Ectodermal cell (in vitro differentiated cells): ENCODE measurements at regions not wholly inside any gene's neighbourhood (a gene's known extent, or its start where the extent isn't known, plus 50 kb on each side); places are given as distances from the start of the nearest gene placed in this dataset.

Experiments used
- H3K27ac ChIP-seq: 2 replicates; pipeline ENCODE4 v1.7.0; 2013; ENCODE audit warnings: mild to moderate bottlenecking, low read depth, low read length; ENCODE audit not compliant: insufficient read depth, poor library complexity, severe bottlenecking
- H3K27me3 ChIP-seq: 2 replicates; pipeline ENCODE4 v1.7.0; 2013; ENCODE audit warnings: mild to moderate bottlenecking, low read length; ENCODE audit not compliant: insufficient read depth, control insufficient read depth, poor library complexity, severe bottlenecking
- H3K36me3 ChIP-seq: one replicate; pipeline ENCODE4 v1.7.0; 2013; ENCODE audit warnings: low read length; ENCODE audit not compliant: control insufficient read depth, insufficient read depth
- H3K4me1 ChIP-seq: one replicate; pipeline ENCODE4 v1.7.0; 2013; ENCODE audit warnings: low read length; ENCODE audit not compliant: control insufficient read depth, insufficient read depth
- H3K4me3 ChIP-seq: 2 replicates; pipeline ENCODE4 v1.7.0; 2013; ENCODE audit warnings: low read depth, low read length, control low read depth; ENCODE audit not compliant: insufficient read depth
- H3K9me3 ChIP-seq: 2 replicates; pipeline ENCODE4 v1.7.0; 2013; ENCODE audit warnings: mild to moderate bottlenecking, low read length, moderate library complexity; ENCODE audit not compliant: control insufficient read depth
- WGBS, 2 experiments: methylation state at CpG; one replicate each; pipeline ENCODE4 v1.1.7; 2013; ENCODE audit warnings: missing lambda C conversion rate in 2 of 2; 5-methylcytosine and 5-hydroxymethylcytosine counted together

- no peaks in the 10 kb centered on the region for H3K27me3 ChIP-seq
- H3K4me3 ChIP-seq: no peak overlapping the region
- 94 to 96% methylated on average over 6 of the region's 6 CpGs for WGBS, 2 experiments
- peaks cover 3% of the 10 kb centered on the region for H3K4me1 ChIP-seq
- H3K27ac ChIP-seq: no peak overlapping the region
- no peaks in the 10 kb centered on the region for H3K9me3 ChIP-seq
- no peaks in the 10 kb centered on the region for H3K36me3 ChIP-seq
Measured at GRCh38 chr2:234731236-234731635, 220.6 kb upstream of the SH3BP4 start.

GRCh38 chr2:234730066-234730640 lies 221.7 kb upstream of the SH3BP4 start:
- H3K4me3 ChIP-seq: no peak overlapping the region
- 74 to 77% methylated on average over 9 of the region's 9 CpGs for WGBS, 2 experiments
- peaks cover 3% of the 10 kb centered on the region for H3K4me1 ChIP-seq
- H3K9me3 ChIP-seq: no peaks in the 10 kb centered on the region
- no peak overlapping the region for H3K27ac ChIP-seq
- H3K36me3 ChIP-seq: no peaks in the 10 kb centered on the region
- H3K27me3 ChIP-seq: no peaks in the 10 kb centered on the region

GRCh38 chr2:234725528-234726264 lies 226.1 kb upstream of the SH3BP4 start:
- no CpG with 5 or more reads among the region's 1 CpG for WGBS, 2 experiments
- H3K27me3 ChIP-seq: no peaks in the 10 kb centered on the region
- H3K36me3 ChIP-seq: no peaks in the 10 kb centered on the region
- H3K4me3 ChIP-seq: no peak overlapping the region
- no peaks in the 10 kb centered on the region for H3K9me3 ChIP-seq
- peaks cover 3% of the 10 kb centered on the region for H3K4me1 ChIP-seq
- no peak overlapping the region for H3K27ac ChIP-seq

- Histone ChIP-seq H3K27ac (no peak overlapping the region), H3K27me3 (no peaks in the 10 kb centered on the region)
- 95 to 96% methylated on average over 4 of the region's 4 CpGs for WGBS, 2 experiments
Measured at GRCh38 chr2:234724850-234725249, 227.0 kb upstream of the SH3BP4 start.

GRCh38 chr2:234723400-234723799 lies 226.5 kb upstream of the ARL4C start:
- H3K36me3 ChIP-seq: no peaks in the 10 kb centered on the region
- no peaks in the 10 kb centered on the region for H3K9me3 ChIP-seq
- WGBS, 2 experiments: 64 to 65% methylated on average over 6 of the region's 6 CpGs
- H3K27me3 ChIP-seq: no peaks in the 10 kb centered on the region
- no peak overlapping the region for H3K27ac ChIP-seq
- H3K4me3 ChIP-seq: no peak overlapping the region
- H3K4me1 ChIP-seq: no peaks in the 10 kb centered on the region

More at GRCh38 chr2:234724850-234725249, 227.0 kb upstream of the SH3BP4 start:
- Histone ChIP-seq H3K4me3 (no peak overlapping the region), H3K36me3 (no peaks in the 10 kb centered on the region), H3K4me1 (peaks cover under 1% of the 10 kb centered on the region), H3K9me3 (no peaks in the 10 kb centered on the region)

GRCh38 chr2:234722176-234722575 lies 225.3 kb upstream of the ARL4C start:
- Histone ChIP-seq H3K36me3 (no peaks in the 10 kb centered on the region), H3K4me1 (no peaks in the 10 kb centered on the region), H3K27ac (no peak overlapping the region), H3K9me3 (no peaks in the 10 kb centered on the region), H3K27me3 (no peaks in the 10 kb centered on the region), H3K4me3 (no peak overlapping the region)

GRCh38 chr2:234719116-234719716 lies 222.3 kb upstream of the ARL4C start:
- H3K9me3 ChIP-seq: no peaks in the 10 kb centered on the region
- no peak overlapping the region for H3K4me3 ChIP-seq
- H3K36me3 ChIP-seq: no peaks in the 10 kb centered on the region
- WGBS, 2 experiments: 84 to 90% methylated on average over 6 to 7 of the region's 7 CpGs
- H3K27ac ChIP-seq: no peak overlapping the region
- no peaks in the 10 kb centered on the region for H3K4me1 ChIP-seq
- H3K27me3 ChIP-seq: no peaks in the 10 kb centered on the region

- Histone ChIP-seq H3K9me3 (no peaks in the 10 kb centered on the region), H3K36me3 (no peaks in the 10 kb centered on the region)
- WGBS, 2 experiments: 92 to 93% methylated on average over 9 of the region's 9 CpGs
Measured at GRCh38 chr2:234716271-234716670, 219.4 kb upstream of the ARL4C start.

GRCh38 chr2:234715671-234716250 lies 218.9 kb upstream of the ARL4C start:
- H3K27me3 ChIP-seq: no peaks in the 10 kb centered on the region
- H3K27ac ChIP-seq: no peak overlapping the region
- 94 to 96% methylated on average over 13 of the region's 13 CpGs for WGBS, 2 experiments
- H3K4me1 ChIP-seq: peaks cover 3% of the 10 kb centered on the region
- H3K9me3 ChIP-seq: no peaks in the 10 kb centered on the region
- H3K36me3 ChIP-seq: no peaks in the 10 kb centered on the region
- no peak overlapping the region for H3K4me3 ChIP-seq

More at GRCh38 chr2:234716271-234716670, 219.4 kb upstream of the ARL4C start:
- H3K4me1 ChIP-seq: no peaks in the 10 kb centered on the region
- no peak overlapping the region for H3K4me3 ChIP-seq
- no peak overlapping the region for H3K27ac ChIP-seq
- no peaks in the 10 kb centered on the region for H3K27me3 ChIP-seq

GRCh38 chr2:234714711-234715110 lies 217.8 kb upstream of the ARL4C start:
- WGBS, 2 experiments: 94 to 95% methylated on average over 5 of the region's 5 CpGs
- no peaks in the 10 kb centered on the region for H3K27me3 ChIP-seq
- no peaks in the 10 kb centered on the region for H3K9me3 ChIP-seq
- H3K4me1 ChIP-seq: peaks cover 8% of the 10 kb centered on the region
- no peaks in the 10 kb centered on the region for H3K36me3 ChIP-seq
- no peak overlapping the region for H3K4me3 ChIP-seq
- H3K27ac ChIP-seq: no peak overlapping the region
